ENCODE measurements at regions not wholly inside any gene's neighbourhood (a gene's known extent, or its start where the extent isn't known, plus 50 kb on each side); places are given as distances from the start of the nearest gene placed in this dataset.

DNA sequence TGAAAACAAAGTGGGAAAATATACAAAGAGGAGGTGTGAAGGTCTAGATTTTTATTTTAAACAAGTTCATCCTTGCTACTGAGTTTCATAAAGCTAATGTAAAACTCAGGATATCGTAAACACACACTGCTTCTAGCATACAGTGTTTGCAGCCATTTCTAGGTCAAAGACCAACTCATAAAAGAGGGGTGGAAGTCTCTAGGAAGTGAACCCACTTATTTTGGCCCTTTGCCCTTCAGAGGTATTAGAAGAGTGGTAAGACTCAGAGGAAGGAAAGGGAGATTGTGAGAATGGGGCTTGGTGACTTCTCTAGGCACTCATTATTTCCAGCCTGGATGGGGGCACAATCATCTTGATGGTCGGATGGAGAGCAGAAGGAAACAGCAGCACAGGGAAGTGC lies 91.2 kb downstream of the TNFSF18 start:
- H3K27ac ChIP-seq = no peak overlapping the region
- DNase-seq (ENCODE audit: low read depth, low spot score) = no peak

DNA sequence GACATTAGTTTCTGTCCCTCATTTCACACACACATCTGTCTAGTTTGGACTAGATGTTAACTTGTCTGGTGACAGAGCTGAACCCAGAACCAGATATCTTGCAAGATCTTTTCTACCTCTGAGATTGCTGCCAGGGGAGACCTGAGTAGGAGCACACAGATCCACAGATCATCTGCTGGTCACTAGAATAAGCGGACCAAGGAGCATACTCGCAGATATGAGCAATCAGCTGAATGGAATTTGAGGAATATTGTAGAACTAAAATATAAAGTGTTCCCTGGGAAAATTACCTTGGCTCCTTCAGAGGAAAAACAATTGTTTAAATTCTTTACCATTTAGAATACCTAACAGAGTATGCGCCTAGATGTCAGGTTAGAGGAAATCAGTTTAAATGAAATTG lies 90.7 kb downstream of the TNFSF18 start:
- TF ChIP-seq FOXP2 (optimal IDR thresholded peaks at IDR 0.05; ENCODE audit: control extremely low read depth, extremely low read length, insufficient read depth) (no peak), POLR2AphosphoS5 (IDR thresholded peaks at IDR 0.05; ENCODE audit: borderline replicate concordance, low read depth, low read length) (no peak)
- no peak overlapping the region for H3K9ac ChIP-seq (ENCODE audit: insufficient read length)
- no peaks in the 10 kb centered on the region for H3K36me3 ChIP-seq (ENCODE audit: insufficient read depth, low read length)
- no peak for DNase-seq (ENCODE audit: low read depth, low spot score)
- no peaks in the 10 kb centered on the region for H3K9me3 ChIP-seq (ENCODE audit: low read depth, low read length)
- no peak overlapping the region for H3K27ac ChIP-seq
- H3K4me3 ChIP-seq = no peak overlapping the region

More for the DNA sequence above, 91.2 kb downstream of the TNFSF18 start:
- H3K4me3 ChIP-seq = no peak overlapping the region
- H3K36me3 ChIP-seq (ENCODE audit: insufficient read depth, low read length) = no peaks in the 10 kb centered on the region
- H3K9ac ChIP-seq (ENCODE audit: insufficient read length) = no peak overlapping the region
- H3K9me3 ChIP-seq (ENCODE audit: low read depth, low read length) = no peaks in the 10 kb centered on the region
- no peak for TF ChIP-seq POLR2AphosphoS5 (IDR thresholded peaks at IDR 0.05; ENCODE audit: borderline replicate concordance, low read depth, low read length)
- no peak for TF ChIP-seq FOXP2 (optimal IDR thresholded peaks at IDR 0.05; ENCODE audit: control extremely low read depth, extremely low read length, insufficient read depth)
- no peak for TF ChIP-seq EZH2 (IDR thresholded peaks at IDR 0.05)

DNA sequence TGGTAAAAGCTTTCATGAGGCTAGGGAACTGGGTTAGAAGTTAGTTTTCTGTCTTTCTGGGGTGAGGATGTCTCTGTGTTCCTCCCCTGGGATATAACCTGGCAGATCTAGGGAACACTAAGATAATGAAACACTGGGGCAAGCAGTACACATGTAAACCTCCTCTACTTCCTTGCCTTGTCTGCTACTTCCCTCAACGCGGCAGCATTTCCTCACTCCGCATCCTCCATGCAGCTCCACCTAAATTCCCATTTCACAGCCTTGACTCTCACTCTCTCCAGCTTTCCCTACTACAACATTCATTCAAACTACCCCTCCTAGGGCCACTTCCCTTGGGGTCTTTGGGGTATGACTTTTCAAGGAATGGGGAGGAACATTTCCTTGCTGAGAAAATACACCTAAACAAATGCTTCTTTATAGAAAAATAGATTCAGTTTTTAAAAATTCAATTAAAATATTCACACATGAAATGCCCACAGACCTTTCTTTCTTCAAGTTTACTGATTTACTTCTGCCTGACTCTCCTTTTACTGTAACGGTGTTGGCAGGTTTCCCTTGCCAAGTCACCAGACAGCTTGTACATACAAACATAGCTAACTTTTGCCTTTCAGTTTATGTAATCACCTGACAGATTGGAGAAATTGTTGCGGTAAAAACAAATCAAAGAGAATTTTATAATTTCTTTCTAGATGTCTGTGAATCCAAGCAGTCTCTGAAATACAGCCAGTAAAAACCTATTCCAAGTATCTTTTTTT lies 90.1 kb downstream of the TNFSF18 start:
- TF ChIP-seq POLR2AphosphoS5 (IDR thresholded peaks at IDR 0.05; ENCODE audit: borderline replicate concordance, low read depth, low read length) (no peak), FOXP2 (optimal IDR thresholded peaks at IDR 0.05; ENCODE audit: control extremely low read depth, extremely low read length, insufficient read depth) (no peak), EZH2 (IDR thresholded peaks at IDR 0.05) (no peak)
- no peak for DNase-seq (ENCODE audit: low read depth, low spot score)
- Histone ChIP-seq H3K9me3 (ENCODE audit: low read depth, low read length) (no peaks in the 10 kb centered on the region), H3K36me3 (ENCODE audit: insufficient read depth, low read length) (no peaks in the 10 kb centered on the region), H3K4me3 (no peak overlapping the region), H3K27ac (no peak overlapping the region), H3K9ac (ENCODE audit: insufficient read length) (no peak overlapping the region)

DNA sequence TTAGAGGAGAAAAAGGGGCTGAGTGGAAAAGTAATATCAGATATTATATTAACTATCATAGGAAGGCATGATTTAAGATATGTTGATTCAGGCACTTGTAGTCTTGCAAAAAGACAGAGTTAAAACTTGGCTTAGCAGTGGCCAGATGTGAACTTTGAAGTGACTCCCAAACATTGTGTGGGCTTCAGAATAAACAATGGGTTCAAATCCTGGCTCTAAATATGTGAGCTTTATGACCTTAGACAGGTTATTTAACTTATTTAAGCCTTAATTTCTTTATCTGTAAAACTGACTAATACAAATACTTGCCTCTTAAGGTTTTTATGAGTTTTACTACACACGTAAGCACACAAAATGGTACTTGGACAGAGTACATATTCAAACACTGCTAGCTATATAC lies 85.9 kb downstream of the TNFSF18 start:
- no peak for DNase-seq (ENCODE audit: low read depth, low spot score)
- H3K9ac ChIP-seq (ENCODE audit: insufficient read length) = no peak overlapping the region

DNA sequence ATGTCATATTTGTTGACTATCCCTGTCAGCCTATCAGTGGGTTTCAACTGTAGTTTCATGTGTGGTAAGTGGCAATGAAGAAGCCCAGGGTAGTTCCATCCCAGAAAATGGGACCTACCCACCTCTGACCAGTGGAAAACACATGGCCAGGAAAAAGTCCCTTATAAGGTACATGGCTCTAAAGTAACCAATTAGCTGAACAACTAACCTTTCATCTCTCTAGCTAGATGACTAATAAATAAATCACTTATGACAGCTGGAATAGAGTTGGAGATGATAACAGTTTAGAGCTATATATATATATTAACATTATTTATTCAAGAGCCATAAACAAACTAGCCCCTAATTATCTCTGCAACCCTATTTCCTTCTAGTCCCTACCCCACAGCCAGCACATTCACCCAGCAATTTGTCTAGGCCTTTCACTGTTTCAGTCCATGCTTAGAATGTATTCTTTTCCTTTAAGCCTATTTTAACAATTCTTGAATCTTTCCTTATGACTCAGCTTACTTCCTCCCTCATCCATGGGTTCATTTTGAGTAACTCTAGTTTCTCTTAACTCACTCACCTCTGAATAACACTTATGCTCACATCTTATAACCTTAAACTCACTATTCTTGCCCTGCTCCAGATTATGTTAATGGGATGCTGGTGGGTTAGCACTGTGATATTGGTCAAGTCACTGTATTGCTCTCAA lies 83.7 kb downstream of the TNFSF18 start:
- Histone ChIP-seq H3K9me3 (ENCODE audit: low read depth, low read length) (no peaks in the 10 kb centered on the region), H3K4me3 (no peak overlapping the region), H3K36me3 (ENCODE audit: insufficient read depth, low read length) (no peaks in the 10 kb centered on the region), H3K27ac (no peak overlapping the region), H3K9ac (ENCODE audit: insufficient read length) (no peak overlapping the region)
- DNase-seq (ENCODE audit: low read depth, low spot score) = no peak
- TF ChIP-seq FOXP2 (optimal IDR thresholded peaks at IDR 0.05; ENCODE audit: control extremely low read depth, extremely low read length, insufficient read depth) (no peak), EZH2 (IDR thresholded peaks at IDR 0.05) (no peak), POLR2AphosphoS5 (IDR thresholded peaks at IDR 0.05; ENCODE audit: borderline replicate concordance, low read depth, low read length) (no peak)

More for the DNA sequence above, 85.9 kb downstream of the TNFSF18 start:
- TF ChIP-seq FOXP2 (optimal IDR thresholded peaks at IDR 0.05; ENCODE audit: control extremely low read depth, extremely low read length, insufficient read depth) (no peak), EZH2 (IDR thresholded peaks at IDR 0.05) (no peak), POLR2AphosphoS5 (IDR thresholded peaks at IDR 0.05; ENCODE audit: borderline replicate concordance, low read depth, low read length) (no peak)
- no peaks in the 10 kb centered on the region for H3K36me3 ChIP-seq (ENCODE audit: insufficient read depth, low read length)
- H3K9me3 ChIP-seq (ENCODE audit: low read depth, low read length) = no peaks in the 10 kb centered on the region
- no peak overlapping the region for H3K27ac ChIP-seq
- no peak overlapping the region for H3K4me3 ChIP-seq

DNA sequence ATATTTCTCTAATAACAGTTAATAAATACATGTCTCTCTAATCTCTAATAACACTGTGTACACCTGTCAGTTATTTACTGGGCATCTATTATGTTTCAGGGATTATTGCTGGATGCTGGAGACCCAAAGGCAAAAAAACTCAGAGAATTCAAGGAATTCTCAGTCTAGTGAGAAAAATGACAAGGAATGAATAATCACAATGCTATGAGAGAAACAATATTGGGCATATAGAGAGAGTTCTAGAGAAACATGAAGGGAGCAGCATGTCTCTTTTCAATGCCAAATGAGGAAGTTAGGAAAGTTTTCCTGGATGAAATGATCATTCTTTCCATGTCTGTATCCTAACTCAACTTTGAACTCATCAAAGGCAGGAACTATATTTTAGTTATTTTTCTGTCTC lies 82.8 kb downstream of the TNFSF18 start:
- Histone ChIP-seq H3K4me3 (no peak overlapping the region), H3K27ac (no peak overlapping the region), H3K9me3 (ENCODE audit: low read depth, low read length) (no peaks in the 10 kb centered on the region), H3K36me3 (ENCODE audit: insufficient read depth, low read length) (no peaks in the 10 kb centered on the region), H3K9ac (ENCODE audit: insufficient read length) (no peak overlapping the region)
- no peak for DNase-seq (ENCODE audit: low read depth, low spot score)
- no peak for TF ChIP-seq FOXP2 (optimal IDR thresholded peaks at IDR 0.05; ENCODE audit: control extremely low read depth, extremely low read length, insufficient read depth)
- no peak for TF ChIP-seq POLR2AphosphoS5 (IDR thresholded peaks at IDR 0.05; ENCODE audit: borderline replicate concordance, low read depth, low read length)
- no peak for TF ChIP-seq EZH2 (IDR thresholded peaks at IDR 0.05)

DNA sequence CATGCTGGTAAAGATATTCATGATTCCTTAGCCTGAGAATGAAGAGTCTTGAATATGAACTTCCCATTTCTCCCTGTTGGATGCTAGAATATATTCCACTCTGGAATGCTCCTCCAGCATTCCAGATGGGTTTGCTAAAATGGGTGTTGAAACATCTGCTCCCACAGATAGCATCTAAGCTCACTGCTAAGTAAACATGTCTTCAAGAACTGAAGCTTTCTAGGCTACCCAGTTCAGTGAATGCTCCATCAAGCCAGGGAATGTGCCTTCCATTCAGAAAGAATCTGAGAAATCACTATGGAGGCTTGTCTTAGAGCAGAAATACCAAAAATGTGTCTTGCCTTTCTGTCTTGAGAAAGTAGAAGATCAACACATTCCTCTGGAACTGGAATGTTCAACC lies 81.1 kb downstream of the TNFSF18 start:
- no peak for TF ChIP-seq EZH2 (IDR thresholded peaks at IDR 0.05)
- TF ChIP-seq FOXP2 (optimal IDR thresholded peaks at IDR 0.05; ENCODE audit: control extremely low read depth, extremely low read length, insufficient read depth) = no peak
- TF ChIP-seq POLR2AphosphoS5 (IDR thresholded peaks at IDR 0.05; ENCODE audit: borderline replicate concordance, low read depth, low read length) = no peak
- Histone ChIP-seq H3K36me3 (ENCODE audit: insufficient read depth, low read length) (no peaks in the 10 kb centered on the region), H3K9ac (ENCODE audit: insufficient read length) (no peak overlapping the region), H3K9me3 (ENCODE audit: low read depth, low read length) (no peaks in the 10 kb centered on the region), H3K4me3 (no peak overlapping the region), H3K27ac (no peak overlapping the region)
- DNase-seq (ENCODE audit: low read depth, low spot score) = no peak

DNA sequence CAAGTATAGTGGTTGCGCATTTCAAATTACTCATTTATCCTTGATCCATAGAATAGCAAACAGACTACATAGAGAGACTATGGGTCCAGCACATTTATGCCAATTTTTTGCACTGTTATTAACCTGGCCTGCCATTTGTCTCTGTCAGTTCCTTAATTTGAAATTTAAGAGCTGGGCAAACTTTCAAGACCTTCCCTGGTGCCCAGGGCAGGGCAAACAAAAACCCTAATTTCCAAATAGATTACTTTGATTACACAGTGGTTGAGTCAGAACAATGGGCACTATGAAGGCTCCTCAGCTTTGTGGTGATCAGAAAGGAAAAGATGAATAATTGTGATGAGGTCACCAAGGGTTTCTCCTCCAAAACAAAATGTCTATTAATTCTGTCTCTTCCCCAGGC lies 80.6 kb downstream of the TNFSF18 start:
- Histone ChIP-seq H3K9ac (ENCODE audit: insufficient read length) (no peak overlapping the region), H3K4me3 (no peak overlapping the region), H3K9me3 (ENCODE audit: low read depth, low read length) (no peaks in the 10 kb centered on the region), H3K27ac (no peak overlapping the region), H3K36me3 (ENCODE audit: insufficient read depth, low read length) (no peaks in the 10 kb centered on the region)
- DNase-seq (ENCODE audit: low read depth, low spot score) = no peak
- TF ChIP-seq EZH2 (IDR thresholded peaks at IDR 0.05) (no peak), POLR2AphosphoS5 (IDR thresholded peaks at IDR 0.05; ENCODE audit: borderline replicate concordance, low read depth, low read length) (no peak), FOXP2 (optimal IDR thresholded peaks at IDR 0.05; ENCODE audit: control extremely low read depth, extremely low read length, insufficient read depth) (no peak)

Measured in SK-N-MC (cell line).